Smooth muscle cell (in vitro differentiated cells): ENCODE measurements at regions not wholly inside any gene's neighbourhood (a gene's known extent, or its start where the extent isn't known, plus 50 kb on each side); places are given as distances from the start of the nearest gene placed in this dataset.

Source experiments
- DNase-seq: peaks from one replicate; lab custom pipeline; 2025; ENCODE audit not compliant: unreplicated experiment; lab: John Stamatoyannopoulos, UW
- H2AFZ ChIP-seq: fragments of 200-600 bp; sonication (generic); 2 replicates; pipeline ENCODE4 v1.6.0; 2016; ENCODE audit warnings: antibody characterized with exemption, low read depth, mild to moderate bottlenecking
- H3F3A ChIP-seq: fragments of 200-600 bp; sonication (generic); 2 replicates; pipeline ENCODE4 v1.6.0; 2017; ENCODE audit warnings: antibody characterized with exemption, low read depth
- H3K27ac ChIP-seq: fragments of 200-600 bp; sonication (generic); 2 replicates; pipeline ENCODE4 v1.5.1; 2016; ENCODE audit warnings: low read depth, mild to moderate bottlenecking
- H3K27me3 ChIP-seq: fragments of 200-600 bp; sonication (generic); 2 replicates; pipeline ENCODE4 v1.6.1; 2016; ENCODE audit warnings: low read depth, mild to moderate bottlenecking
- H3K36me3 ChIP-seq: fragments of 200-600 bp; sonication (generic); 2 replicates; pipeline ENCODE4 v1.5.1; 2016; ENCODE audit warnings: low read depth
- H3K4me1 ChIP-seq: fragments of 200-600 bp; sonication (generic); 2 replicates; pipeline ENCODE4 v1.5.1; 2016; ENCODE audit warnings: low read depth
- H3K4me2 ChIP-seq: fragments of 200-600 bp; sonication (generic); 2 replicates; pipeline ENCODE4 v1.6.0; 2016; ENCODE audit warnings: mild to moderate bottlenecking
- H3K4me3 ChIP-seq: fragments of 200-600 bp; sonication (generic); 2 replicates; pipeline ENCODE4 v1.5.1; 2016; ENCODE audit warnings: mild to moderate bottlenecking
- H3K79me2 ChIP-seq: fragments of 200-600 bp; sonication (generic); 2 replicates; pipeline ENCODE4 v1.6.0; 2016; ENCODE audit warnings: low read depth, mild to moderate bottlenecking
- H3K9ac ChIP-seq: fragments of 200-600 bp; sonication (generic); 2 replicates; pipeline ENCODE4 v1.6.0; 2016; ENCODE audit warnings: low read depth
- H3K9me3 ChIP-seq: fragments of 200-600 bp; sonication (generic); replicated peaks from 2 replicates; pipeline ENCODE4 v1.5.1; 2016; ENCODE audit warnings: low read depth
- H4K20me1 ChIP-seq: fragments of 200-600 bp; sonication (generic); 2 replicates; pipeline ENCODE4 v1.6.0; 2016; ENCODE audit warnings: low read depth
- WGBS: methylation state at CpG from one replicate; pipeline ENCODE4 v1.1.7; 2016; ENCODE audit warnings: low lambda C conversion rate; 5-methylcytosine and 5-hydroxymethylcytosine counted together
- TF ChIP-seq, protein P1 (sequence below): fragments of 200-600 bp; sonication (generic); IDR thresholded peaks from 2 replicates; pipeline ENCODE4 v1.5.1; 2017; ENCODE audit warnings: borderline replicate concordance, mild to moderate bottlenecking, antibody characterized with exemption; ENCODE audit not compliant: insufficient read depth, poor library complexity, severe bottlenecking

DNA sequence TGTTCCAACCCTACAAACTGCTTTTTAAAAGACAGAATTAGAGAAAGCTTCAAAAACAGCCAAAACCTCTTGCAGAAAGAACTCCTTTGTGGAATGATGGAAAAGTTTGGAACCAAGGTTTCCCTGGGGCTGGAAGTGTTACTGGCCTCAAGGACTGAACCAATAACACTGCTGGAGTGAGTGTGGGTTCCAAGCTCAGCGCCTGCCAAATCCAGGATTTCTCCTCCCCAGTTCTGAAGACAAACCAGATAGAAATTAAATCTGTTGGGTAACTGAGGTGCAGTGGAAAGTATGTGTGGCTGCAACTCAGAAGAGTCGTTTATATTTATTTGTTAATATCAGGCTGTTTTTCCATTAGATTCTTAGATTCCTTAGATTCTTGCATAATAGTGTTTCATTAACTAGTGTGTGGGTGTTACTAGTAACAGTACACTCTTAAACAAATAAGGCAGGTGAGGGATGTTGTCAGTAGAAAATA is 66.5 kb upstream of the FNDC3B start:
- H3K79me2 ChIP-seq = no peaks in the 10 kb centered on the region
- H3K9ac ChIP-seq = no peak overlapping the region
- WGBS = 43% methylated on average over 2 of the region's 2 CpGs
- no peaks in the 10 kb centered on the region for H3K9me3 ChIP-seq
- TF ChIP-seq, protein P1, sequence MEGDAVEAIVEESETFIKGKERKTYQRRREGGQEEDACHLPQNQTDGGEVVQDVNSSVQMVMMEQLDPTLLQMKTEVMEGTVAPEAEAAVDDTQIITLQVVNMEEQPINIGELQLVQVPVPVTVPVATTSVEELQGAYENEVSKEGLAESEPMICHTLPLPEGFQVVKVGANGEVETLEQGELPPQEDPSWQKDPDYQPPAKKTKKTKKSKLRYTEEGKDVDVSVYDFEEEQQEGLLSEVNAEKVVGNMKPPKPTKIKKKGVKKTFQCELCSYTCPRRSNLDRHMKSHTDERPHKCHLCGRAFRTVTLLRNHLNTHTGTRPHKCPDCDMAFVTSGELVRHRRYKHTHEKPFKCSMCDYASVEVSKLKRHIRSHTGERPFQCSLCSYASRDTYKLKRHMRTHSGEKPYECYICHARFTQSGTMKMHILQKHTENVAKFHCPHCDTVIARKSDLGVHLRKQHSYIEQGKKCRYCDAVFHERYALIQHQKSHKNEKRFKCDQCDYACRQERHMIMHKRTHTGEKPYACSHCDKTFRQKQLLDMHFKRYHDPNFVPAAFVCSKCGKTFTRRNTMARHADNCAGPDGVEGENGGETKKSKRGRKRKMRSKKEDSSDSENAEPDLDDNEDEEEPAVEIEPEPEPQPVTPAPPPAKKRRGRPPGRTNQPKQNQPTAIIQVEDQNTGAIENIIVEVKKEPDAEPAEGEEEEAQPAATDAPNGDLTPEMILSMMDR = no peak
- H3K4me3 ChIP-seq = no peak overlapping the region
- H3F3A ChIP-seq = peaks cover 14% of the 10 kb centered on the region
- H3K36me3 ChIP-seq = no peaks in the 10 kb centered on the region
- no peaks in the 10 kb centered on the region for H3K27me3 ChIP-seq
- peak overlapping the region; percentile 12 for H2AFZ ChIP-seq
- DNase-seq = no peak
- peaks cover 10% of the 10 kb centered on the region for H3K4me1 ChIP-seq
- H3K4me2 ChIP-seq = peak overlapping the region; percentile 54
- peak overlapping the region; percentile 47 for H3K27ac ChIP-seq
- no peaks in the 10 kb centered on the region for H4K20me1 ChIP-seq

DNA sequence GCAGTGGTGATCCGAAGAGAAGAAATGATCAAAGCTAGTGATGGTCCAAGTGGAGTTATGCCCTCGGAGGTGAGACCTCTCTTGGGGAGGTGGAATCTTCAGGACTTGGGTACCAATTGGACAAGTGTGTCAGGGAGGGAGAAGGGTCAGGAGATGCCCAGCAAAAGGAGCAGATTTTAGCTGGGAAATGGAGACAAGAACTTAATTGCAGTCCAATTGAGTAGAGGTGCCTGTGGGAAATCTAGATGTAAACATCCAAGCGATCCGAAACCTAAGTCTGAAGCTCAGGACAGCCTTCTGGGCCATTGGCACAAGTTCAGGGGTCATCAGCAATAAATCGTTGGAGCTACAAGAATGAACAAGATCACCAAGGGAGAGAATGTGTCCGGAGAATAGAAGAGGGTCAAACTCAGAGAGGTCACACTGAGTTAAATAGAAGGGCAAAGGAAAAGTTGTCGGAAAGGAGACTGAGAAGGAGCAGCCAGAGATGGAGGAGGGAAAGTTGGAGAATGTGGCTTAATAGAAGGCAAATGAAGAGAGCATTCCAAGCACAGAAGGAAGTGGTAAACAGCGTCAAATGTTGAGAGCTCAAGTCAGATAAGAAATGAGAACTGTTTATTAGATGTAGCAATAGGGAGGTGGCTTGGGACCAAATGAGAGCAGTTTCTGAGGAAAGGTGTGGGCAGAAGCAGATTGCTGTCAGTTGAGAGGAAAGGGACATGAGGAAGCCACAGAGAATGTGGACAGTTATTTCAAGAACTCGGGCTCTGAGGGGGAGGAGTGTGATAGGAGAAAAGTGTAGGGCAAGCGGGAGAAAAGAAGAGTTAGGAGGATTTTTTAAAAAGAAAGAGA is 64.2 kb upstream of the FNDC3B start:
- H3K79me2 ChIP-seq = no peaks in the 10 kb centered on the region
- no peak overlapping the region for H3K4me3 ChIP-seq
- H2AFZ ChIP-seq = peak overlapping the region; percentile 54
- peaks cover 10% of the 10 kb centered on the region for H3K4me1 ChIP-seq
- peaks cover 5% of the 10 kb centered on the region for H3F3A ChIP-seq
- peak overlapping the region; percentile 48 for H3K9ac ChIP-seq
- TF ChIP-seq, protein P1 = no peak
- no peaks in the 10 kb centered on the region for H3K27me3 ChIP-seq
- DNase-seq = no peak
- peak overlapping the region; percentile 83 for H3K27ac ChIP-seq
- H4K20me1 ChIP-seq = no peaks in the 10 kb centered on the region
- H3K36me3 ChIP-seq = no peaks in the 10 kb centered on the region
- H3K9me3 ChIP-seq = no peaks in the 10 kb centered on the region
- peak overlapping the region; percentile 79 for H3K4me2 ChIP-seq
- WGBS = 54% methylated on average over 10 of the region's 10 CpGs

DNA sequence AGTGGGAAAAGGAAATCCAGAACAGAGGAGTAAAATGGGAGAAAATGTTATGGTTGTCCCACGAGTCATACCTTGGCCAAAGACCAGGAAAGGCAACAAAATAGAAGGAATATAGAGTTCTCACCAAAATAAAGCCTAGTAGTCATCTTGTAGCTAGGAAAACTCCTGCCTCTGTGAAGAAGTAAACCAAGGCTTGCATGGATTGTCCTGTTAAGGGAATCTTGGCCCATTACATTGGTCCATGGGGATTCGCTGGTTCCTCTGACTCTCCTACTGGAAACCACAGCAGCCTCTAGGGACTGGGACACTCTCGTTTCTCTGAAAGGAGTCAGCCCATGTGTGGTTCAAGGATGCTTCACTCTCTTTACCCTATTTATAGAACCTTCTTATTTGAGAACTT is 62.9 kb upstream of the FNDC3B start:
- Histone ChIP-seq H3K4me1 (peaks cover 10% of the 10 kb centered on the region), H3K36me3 (no peaks in the 10 kb centered on the region), H2AFZ (no peak overlapping the region), H3K27me3 (no peaks in the 10 kb centered on the region), H3K9me3 (no peaks in the 10 kb centered on the region), H3K4me2 (peak overlapping the region; percentile 79), H3K9ac (peak overlapping the region; percentile 48), H3K79me2 (no peaks in the 10 kb centered on the region), H3K27ac (peak overlapping the region; percentile 83), H4K20me1 (no peaks in the 10 kb centered on the region), H3K4me3 (no peak overlapping the region), H3F3A (peaks cover 5% of the 10 kb centered on the region)
- TF ChIP-seq, protein P1 = no peak
- 78% methylated on average over 3 of the region's 3 CpGs for WGBS
- DNase-seq = no peak

DNA sequence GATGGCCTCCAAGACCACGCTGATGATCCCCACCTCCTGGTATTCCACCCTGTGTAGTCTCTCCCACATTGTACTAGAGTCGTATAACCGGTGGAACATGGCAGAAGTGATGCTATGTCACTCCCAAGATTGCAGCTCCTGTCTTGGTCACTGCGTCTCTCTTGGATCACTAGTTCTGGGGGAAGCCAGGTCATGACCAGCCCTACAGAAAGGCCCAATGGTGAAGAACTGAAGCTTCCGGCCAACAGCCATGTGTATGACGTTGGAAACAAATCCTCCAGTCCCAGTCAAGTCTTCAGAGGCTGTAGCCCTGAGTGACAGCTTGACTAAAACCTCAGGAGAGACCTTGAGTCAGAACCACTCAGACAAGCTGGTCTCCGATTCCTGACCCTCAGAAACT is 61.9 kb upstream of the FNDC3B start:
- Histone ChIP-seq H3K4me3 (no peak overlapping the region), H3F3A (peaks cover 5% of the 10 kb centered on the region), H3K9ac (no peak overlapping the region), H3K27me3 (no peaks in the 10 kb centered on the region), H3K9me3 (no peaks in the 10 kb centered on the region), H3K4me2 (no peak overlapping the region), H2AFZ (no peak overlapping the region), H3K36me3 (no peaks in the 10 kb centered on the region), H4K20me1 (no peaks in the 10 kb centered on the region), H3K27ac (no peak overlapping the region), H3K79me2 (no peaks in the 10 kb centered on the region), H3K4me1 (peaks cover 10% of the 10 kb centered on the region)
- TF ChIP-seq, protein P1 = no peak
- no peak for DNase-seq
- WGBS = 94% methylated on average over 7 of the region's 7 CpGs
